ENCODE measurements at regions not wholly inside any gene's neighbourhood (a gene's known extent, or its start where the extent isn't known, plus 50 kb on each side); places are given as distances from the start of the nearest gene placed in this dataset.

GRCh38 chr5:17339841-17340240 is 122.4 kb downstream of the BASP1 start:
- 100% methylated on average over 1 of the region's 1 CpG for WGBS (ENCODE audit: insufficient coverage)
- ATAC-seq (ENCODE audit: low read depth) (no peak), DNase-seq (no peak)
- no peak overlapping the region for H3K27ac Mint-ChIP-seq
- H3K4me2 ChIP-seq (replicated peaks; ENCODE audit: low read depth, low read length, poor library complexity, severe bottlenecking) = no peak overlapping the region
- H2AFZ ChIP-seq (ENCODE audit: insufficient read depth, low read depth, low read length, poor library complexity, severe bottlenecking) = no peak overlapping the region
- no peaks in the 10 kb centered on the region for H3K27me3 ChIP-seq (replicated peaks in 1 of 4; ENCODE audit: control extremely low read depth in 1 of 4, control insufficient read depth in 3 of 4, insufficient read depth in 4 of 4, low read length in 3 of 4)
- no peaks in the 10 kb centered on the region for H3K79me2 ChIP-seq (ENCODE audit: control insufficient read depth, insufficient read depth, low read length)
- no peaks in the 10 kb centered on the region for H3K36me3 ChIP-seq (replicated peaks in 1 of 2; ENCODE audit: control extremely low read depth in 1 of 2, control insufficient read depth in 1 of 2, extremely low read depth in 1 of 2, insufficient read depth in 2 of 2, low read length in 1 of 2)
- H3K9me3 Mint-ChIP-seq (ENCODE audit: insufficient read depth) = peaks cover 5% of the 10 kb centered on the region
- no peaks in the 10 kb centered on the region for H3K27me3 Mint-ChIP-seq
- no peaks in the 10 kb centered on the region for H4K20me1 ChIP-seq (ENCODE audit: control insufficient read depth, insufficient read depth, low read length, poor library complexity, severe bottlenecking)
- no peak overlapping the region for H3K27ac ChIP-seq (ENCODE audit: low read length in 2 of 2)
- peaks cover 2 to 15% (median 6%) of the 10 kb centered on the region in 3 donors for H3K9me3 ChIP-seq (ENCODE audit: control extremely low read depth in 1 of 3, control insufficient read depth in 2 of 3, insufficient read depth in 1 of 3, low read length in 2 of 3)
- TF ChIP-seq EZH2 (IDR thresholded peaks at IDR 0.05; ENCODE audit: borderline replicate concordance, insufficient read depth, low read depth, low read length, poor library complexity, severe bottlenecking) = no peak
- TF ChIP-seq, protein P1, sequence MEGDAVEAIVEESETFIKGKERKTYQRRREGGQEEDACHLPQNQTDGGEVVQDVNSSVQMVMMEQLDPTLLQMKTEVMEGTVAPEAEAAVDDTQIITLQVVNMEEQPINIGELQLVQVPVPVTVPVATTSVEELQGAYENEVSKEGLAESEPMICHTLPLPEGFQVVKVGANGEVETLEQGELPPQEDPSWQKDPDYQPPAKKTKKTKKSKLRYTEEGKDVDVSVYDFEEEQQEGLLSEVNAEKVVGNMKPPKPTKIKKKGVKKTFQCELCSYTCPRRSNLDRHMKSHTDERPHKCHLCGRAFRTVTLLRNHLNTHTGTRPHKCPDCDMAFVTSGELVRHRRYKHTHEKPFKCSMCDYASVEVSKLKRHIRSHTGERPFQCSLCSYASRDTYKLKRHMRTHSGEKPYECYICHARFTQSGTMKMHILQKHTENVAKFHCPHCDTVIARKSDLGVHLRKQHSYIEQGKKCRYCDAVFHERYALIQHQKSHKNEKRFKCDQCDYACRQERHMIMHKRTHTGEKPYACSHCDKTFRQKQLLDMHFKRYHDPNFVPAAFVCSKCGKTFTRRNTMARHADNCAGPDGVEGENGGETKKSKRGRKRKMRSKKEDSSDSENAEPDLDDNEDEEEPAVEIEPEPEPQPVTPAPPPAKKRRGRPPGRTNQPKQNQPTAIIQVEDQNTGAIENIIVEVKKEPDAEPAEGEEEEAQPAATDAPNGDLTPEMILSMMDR (IDR thresholded peaks at IDR 0.05) = no peak
- no peak overlapping the region for H3K9ac ChIP-seq (ENCODE audit: low read length)
- H3K4me3 Mint-ChIP-seq = no peak overlapping the region
- intact Hi-C loops (cut with micrococcal nuclease) = loop anchor here (10.0 kb wide), 1 partner anchor 95 kb away; no protein-coding TSS in a partner anchor
- H3K4me1 Mint-ChIP-seq = peaks cover 7% of the 10 kb centered on the region
- POLR2A ChIA-PET = interaction anchor here (0.7 kb wide), 1 partner anchor 76 kb away, joined by 13 read pairs; no protein-coding TSS in a partner anchor
- H3K4me1 ChIP-seq (ENCODE audit: control insufficient read depth in 2 of 2, insufficient read depth in 2 of 2, low read length in 2 of 2) = peaks cover 7 to 9% of the 10 kb centered on the region in 2 donors
- CTCF ChIA-PET = interaction anchor here (0.6 to 1.6 kb wide), 2 partner anchors 16 to 123 kb away, joined by 3 to 4 read pairs; no protein-coding TSS in a partner anchor
- H3K4me3 ChIP-seq (ENCODE audit: control extremely low read depth in 1 of 5, extremely low read depth in 1 of 5, insufficient read depth in 1 of 5, low read depth in 2 of 5, low read length in 4 of 5) = no peak overlapping the region

- no peak for ATAC-seq (ENCODE audit: low read depth)
- H3K4me2 ChIP-seq (replicated peaks; ENCODE audit: low read depth, low read length, poor library complexity, severe bottlenecking) = no peak overlapping the region
- WGBS (ENCODE audit: insufficient coverage) = no CpG with 5 or more reads among the region's 2 CpGs
Observed at GRCh38 chr5:17340379-17340778, 122.9 kb downstream of the BASP1 start.

More at GRCh38 chr5:17340379-17340778, 122.9 kb downstream of the BASP1 start:
- no peak for DNase-seq
- intact Hi-C loops (cut with micrococcal nuclease) = loop anchor here (10.0 kb wide), 1 partner anchor 94 kb away; no protein-coding TSS in a partner anchor
- Histone ChIP-seq H3K4me3 (ENCODE audit: control extremely low read depth in 1 of 5, extremely low read depth in 1 of 5, insufficient read depth in 1 of 5, low read depth in 2 of 5, low read length in 4 of 5) (no peak overlapping the region), H3K4me1 (ENCODE audit: control insufficient read depth in 2 of 2, insufficient read depth in 2 of 2, low read length in 2 of 2) (peaks cover 7 to 9% of the 10 kb centered on the region in 2 donors), H3K27ac (ENCODE audit: low read length in 2 of 2) (no peak overlapping the region), H4K20me1 (ENCODE audit: control insufficient read depth, insufficient read depth, low read length, poor library complexity, severe bottlenecking) (no peaks in the 10 kb centered on the region), H3K27me3 (replicated peaks in 1 of 4; ENCODE audit: control extremely low read depth in 1 of 4, control insufficient read depth in 3 of 4, insufficient read depth in 4 of 4, low read length in 3 of 4) (no peaks in the 10 kb centered on the region), H3K79me2 (ENCODE audit: control insufficient read depth, insufficient read depth, low read length) (no peaks in the 10 kb centered on the region), H3K9ac (ENCODE audit: low read length) (no peak overlapping the region), H2AFZ (ENCODE audit: insufficient read depth, low read depth, low read length, poor library complexity, severe bottlenecking) (no peak overlapping the region), H3K36me3 (replicated peaks in 1 of 2; ENCODE audit: control extremely low read depth in 1 of 2, control insufficient read depth in 1 of 2, extremely low read depth in 1 of 2, insufficient read depth in 2 of 2, low read length in 1 of 2) (no peaks in the 10 kb centered on the region), H3K9me3 (ENCODE audit: control extremely low read depth in 1 of 3, control insufficient read depth in 2 of 3, insufficient read depth in 1 of 3, low read length in 2 of 3) (peaks cover 2 to 15% (median 6%) of the 10 kb centered on the region in 3 donors)
- no peak overlapping the region for H3K27ac Mint-ChIP-seq
- TF ChIP-seq, protein P1 (IDR thresholded peaks at IDR 0.05) = no peak
- TF ChIP-seq EZH2 (IDR thresholded peaks at IDR 0.05; ENCODE audit: borderline replicate concordance, insufficient read depth, low read depth, low read length, poor library complexity, severe bottlenecking) = no peak
- ChIA-PET CTCF (interaction anchor here (0.6 to 1.6 kb wide), 2 partner anchors 16 to 124 kb away, joined by 3 to 4 read pairs; no protein-coding TSS in a partner anchor), POLR2A (no interaction called here)
- no peaks in the 10 kb centered on the region for H3K27me3 Mint-ChIP-seq
- H3K9me3 Mint-ChIP-seq (ENCODE audit: insufficient read depth) = peaks cover 5% of the 10 kb centered on the region
- H3K4me3 Mint-ChIP-seq = no peak overlapping the region
- H3K4me1 Mint-ChIP-seq = peaks cover 9% of the 10 kb centered on the region

All from B cell (primary cell).